HG03097 (cell line): ENCODE measurements at regions not wholly inside any gene's neighbourhood (a gene's known extent, or its start where the extent isn't known, plus 50 kb on each side); places are given as distances from the start of the nearest gene placed in this dataset.
"Not testable (repeated sequence)": the region's sequence is repeated elsewhere in the genome, so short reads cannot be mapped to it uniquely, and the experiment has no call there.

Experiments
- ATAC-seq: cut with Tn5 transposase; IDR thresholded peaks from one replicate; pipeline ENCODE4 v1.9.1; 2021; ENCODE audit not compliant: unreplicated experiment, low FRiP score

GRCh38 chr6:112401083-112401482 is 54.0 kb downstream of the RFPL4B start:
- no peak for ATAC-seq

- no peak for ATAC-seq
Measured at GRCh38 chr6:112407101-112407590, 60.0 kb downstream of the RFPL4B start.

GRCh38 chr6:112408522-112408921 is 61.4 kb downstream of the RFPL4B start:
- no peak for ATAC-seq

DNA sequence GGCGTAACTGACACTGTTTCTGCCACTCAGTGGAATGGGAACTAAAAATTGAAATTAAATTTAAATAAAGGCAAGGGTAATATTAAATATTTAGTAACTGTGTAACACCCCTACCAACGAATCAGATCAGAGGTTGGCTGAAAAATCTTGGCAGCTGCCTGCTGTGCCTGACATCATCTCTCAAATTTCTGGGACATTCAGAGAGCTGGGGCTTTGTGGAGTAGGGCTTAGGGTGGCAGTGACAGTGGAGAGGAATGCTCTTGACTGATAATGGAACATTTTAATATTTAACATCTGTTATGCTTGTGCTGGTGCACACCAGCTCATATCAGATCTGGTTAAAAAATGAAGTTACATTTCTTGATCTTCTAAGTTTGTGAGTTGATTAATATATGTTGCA is 62.2 kb downstream of the RFPL4B start:
- ATAC-seq = no peak

GRCh38 chr6:112413780-112414179 is 66.7 kb downstream of the RFPL4B start:
- no peak for ATAC-seq

DNA sequence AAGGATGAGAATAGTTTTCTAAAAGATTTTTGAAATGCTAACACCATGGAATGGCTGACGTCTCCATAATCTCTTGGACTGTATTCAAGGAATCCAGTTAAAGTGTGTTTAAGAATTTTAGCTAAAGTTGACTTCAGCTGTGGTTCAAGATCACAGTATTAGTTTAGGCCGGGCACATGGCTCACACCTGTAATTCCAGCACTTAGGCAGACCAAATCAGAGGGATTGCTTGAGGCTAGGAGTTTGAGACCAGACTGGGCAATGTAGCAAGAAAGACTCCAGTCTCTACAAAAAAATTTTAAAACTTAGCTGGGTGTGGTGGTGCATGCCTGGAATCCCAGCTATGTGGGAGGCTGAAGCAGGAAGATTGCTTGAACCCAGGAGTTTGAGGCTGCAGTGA is 68.2 kb downstream of the RFPL4B start:
- ATAC-seq = no peak

DNA sequence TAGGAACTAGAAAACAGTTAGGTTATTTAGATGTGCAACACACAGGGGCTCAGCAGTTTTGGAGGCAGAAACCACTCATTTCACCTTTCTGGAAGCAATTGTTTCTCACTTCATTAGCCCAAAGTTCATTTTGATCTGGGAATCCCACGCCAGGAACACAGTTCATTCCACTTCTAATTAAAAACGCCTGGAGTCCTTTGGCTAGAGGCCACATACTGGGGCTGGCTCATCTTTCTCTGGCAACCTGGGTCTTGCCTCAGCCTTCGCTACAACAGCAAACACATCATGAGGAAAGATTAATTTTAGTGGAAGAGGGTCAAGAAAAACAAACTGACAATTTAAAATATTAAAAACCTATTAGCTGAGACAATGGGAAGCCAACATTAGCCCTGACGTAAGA is 69.7 kb downstream of the RFPL4B start:
- ATAC-seq = no peak

DNA sequence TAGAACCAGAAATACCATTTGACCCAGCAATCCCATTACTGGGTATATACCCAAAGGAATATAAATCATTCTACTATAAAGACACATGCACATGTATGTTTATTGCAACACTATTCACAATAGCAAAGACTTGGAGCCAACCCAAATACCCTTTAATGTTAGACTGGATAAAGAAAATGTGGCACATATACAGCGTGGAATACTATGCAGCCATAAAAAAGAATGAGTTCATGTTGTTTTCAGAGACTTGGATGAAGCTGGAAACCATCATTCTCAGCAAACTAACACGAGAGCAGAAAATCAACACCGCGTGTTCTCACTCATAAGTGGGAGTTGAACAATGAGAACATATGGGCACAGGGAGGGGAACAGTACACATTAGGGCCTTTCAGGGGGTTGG is 79.9 kb downstream of the RFPL4B start:
- ATAC-seq = not testable (repeated sequence)

GRCh38 chr6:112427499-112427898 is 80.4 kb downstream of the RFPL4B start:
- ATAC-seq = no peak

DNA sequence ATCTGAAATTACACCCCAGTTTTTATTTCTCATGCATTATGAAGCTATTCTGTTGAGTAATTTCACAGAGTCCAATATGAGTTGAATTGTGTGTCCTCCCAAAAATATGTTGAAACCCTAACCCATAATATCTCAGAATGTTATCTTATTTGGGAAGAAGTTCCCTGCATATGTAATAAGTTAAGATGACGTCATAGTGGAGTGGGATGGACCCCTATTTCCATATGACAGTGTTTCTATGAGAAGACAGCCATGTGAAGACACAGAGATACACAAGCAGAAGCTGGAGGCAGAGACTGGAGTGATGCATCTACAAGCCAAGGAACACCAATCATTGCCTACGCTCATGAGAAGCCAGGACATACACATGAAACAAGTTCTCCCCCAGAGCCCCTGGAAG is 81.3 kb downstream of the RFPL4B start:
- ATAC-seq = no peak

- ATAC-seq = no peak
Measured at GRCh38 chr6:112429226-112429625, 82.1 kb downstream of the RFPL4B start.

DNA sequence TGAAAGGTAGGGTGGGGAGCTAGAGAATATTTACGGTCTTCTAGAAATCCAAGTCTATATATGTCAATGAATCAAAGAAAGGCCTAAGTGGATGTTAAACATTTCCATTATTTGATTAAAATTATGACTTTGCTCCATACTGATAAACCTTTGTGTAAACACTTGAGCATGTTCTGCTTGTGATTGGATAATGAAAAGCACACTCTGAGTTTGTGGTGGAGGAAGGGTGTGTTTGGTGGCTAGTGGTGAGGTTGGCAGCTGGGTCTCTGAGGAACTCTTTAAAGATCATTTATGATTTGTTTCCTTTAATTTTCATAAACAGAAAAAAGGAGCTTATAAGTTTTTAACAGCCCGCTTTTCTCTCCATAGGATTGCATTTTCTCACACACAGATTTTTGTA is 84.7 kb downstream of the RFPL4B start:
- ATAC-seq = no peak

GRCh38 chr6:112432853-112433252 is 85.7 kb downstream of the RFPL4B start:
- ATAC-seq = no peak

DNA sequence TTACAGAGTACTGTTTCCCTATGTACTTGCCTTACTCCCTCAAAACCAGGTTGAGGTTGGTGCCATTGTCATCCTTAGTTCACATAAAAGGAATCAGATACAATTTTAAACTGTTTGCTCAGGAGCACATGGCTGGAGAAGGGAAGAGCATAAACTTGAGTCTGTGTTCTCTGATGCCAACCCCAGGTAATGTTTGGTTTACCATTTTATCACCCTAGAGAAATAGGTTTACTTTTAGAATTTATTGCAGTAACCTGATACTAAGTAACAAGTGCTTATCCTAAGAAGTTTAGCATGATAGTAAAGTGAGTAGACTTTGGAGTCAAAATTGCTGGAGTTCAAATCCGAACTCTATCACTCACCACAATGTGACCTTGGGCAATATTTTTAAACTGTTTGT is 86.3 kb downstream of the RFPL4B start:
- ATAC-seq = no peak

- ATAC-seq = no peak
Measured at GRCh38 chr6:112434896-112435435, 87.8 kb downstream of the RFPL4B start.

- no peak for ATAC-seq
Measured at GRCh38 chr6:112437058-112437457, 89.9 kb downstream of the RFPL4B start.

GRCh38 chr6:112439010-112439409 is 91.9 kb downstream of the RFPL4B start:
- ATAC-seq = no peak

GRCh38 chr6:112439432-112439831 is 92.3 kb downstream of the RFPL4B start:
- ATAC-seq = no peak

DNA sequence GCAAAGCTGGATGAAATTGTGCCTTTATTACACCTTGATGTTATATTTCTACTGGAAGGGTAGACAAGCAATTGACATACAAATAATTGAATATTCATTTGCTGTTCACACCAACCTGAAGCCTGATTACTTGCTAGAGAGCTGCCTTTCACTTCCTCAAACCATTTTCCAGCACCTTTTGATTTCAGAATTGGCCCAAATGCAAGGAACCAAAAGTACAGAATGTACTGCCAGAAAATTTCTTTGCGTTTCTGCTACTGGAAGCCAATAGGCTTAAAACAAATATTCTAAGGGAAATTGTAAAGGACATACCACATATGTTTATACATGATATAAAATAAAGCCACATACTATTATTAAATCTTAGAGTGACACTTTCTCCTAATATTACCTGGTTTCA is 94.5 kb downstream of the RFPL4B start:
- ATAC-seq = no peak

DNA sequence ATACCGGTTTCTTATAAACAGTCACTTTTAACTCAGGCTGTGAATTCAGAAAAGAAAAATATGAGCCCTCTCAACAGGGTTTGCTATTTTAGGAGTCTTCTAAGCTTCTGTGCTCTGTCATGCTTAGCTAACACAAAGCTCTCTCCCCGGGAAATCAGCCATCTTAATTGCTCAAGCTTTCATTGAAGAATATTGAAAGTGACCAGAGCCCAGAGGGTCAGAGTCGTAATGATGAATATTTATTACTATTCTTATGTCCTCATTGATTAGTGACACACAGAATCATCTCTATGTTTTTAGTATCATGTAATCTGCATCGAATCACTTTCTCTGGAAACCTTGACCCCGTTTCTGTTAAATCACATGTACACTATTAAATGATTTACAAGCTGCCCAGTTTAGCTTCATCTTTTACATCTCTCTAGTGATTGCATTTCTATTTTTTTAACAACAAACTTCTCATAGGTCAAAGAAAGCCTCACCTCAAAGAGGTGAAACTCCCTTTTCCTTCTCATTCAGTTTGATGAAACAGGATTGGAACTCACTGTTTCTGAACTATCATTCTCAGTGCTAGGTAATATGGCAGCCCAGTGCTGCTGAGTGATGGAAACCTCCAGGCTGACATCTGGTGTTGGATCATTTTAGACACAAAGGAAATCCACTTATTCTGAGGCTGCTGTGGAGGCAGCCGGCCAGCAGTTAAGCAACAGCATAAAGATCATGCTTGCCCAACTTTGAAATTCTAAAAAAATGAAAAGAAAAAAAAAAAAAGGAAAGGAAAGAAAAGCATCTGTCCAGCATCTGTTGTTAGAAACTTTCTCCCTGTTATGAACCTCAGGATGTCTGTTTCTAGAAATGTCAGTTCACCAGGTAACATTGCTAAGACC is 96.3 kb downstream of the RFPL4B start:
- no peak for ATAC-seq

GRCh38 chr6:112448786-112449185 is 101.7 kb downstream of the RFPL4B start:
- ATAC-seq = not testable (repeated sequence)

DNA sequence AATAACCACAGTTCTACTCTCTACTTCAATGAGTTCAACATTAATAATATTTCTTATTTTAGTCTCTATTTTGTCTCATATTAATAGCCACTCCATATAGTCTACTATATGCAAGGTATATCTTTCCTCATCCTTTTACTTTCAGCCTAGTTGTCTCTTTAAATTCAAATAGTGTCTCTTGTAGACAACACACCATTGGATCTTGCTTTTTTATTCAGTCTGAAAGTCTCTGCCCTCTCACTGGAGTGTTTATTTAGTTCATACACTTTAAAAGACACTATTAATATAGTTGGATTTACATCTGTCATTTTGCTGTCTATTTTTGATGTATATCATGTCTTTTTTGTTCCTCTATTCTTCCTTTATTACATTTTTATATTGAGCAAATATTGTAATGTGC is 103.5 kb downstream of the RFPL4B start:
- ATAC-seq = no peak
